HG03457 (cell line): ENCODE measurements at regions not wholly inside any gene's neighbourhood (a gene's known extent, or its start where the extent isn't known, plus 50 kb on each side); places are given as distances from the start of the nearest gene placed in this dataset.
"Not testable (repeated sequence)": the region's sequence is repeated elsewhere in the genome, so short reads cannot be mapped to it uniquely, and the experiment has no call there.

Experiments
- ATAC-seq: cut with Tn5 transposase; IDR thresholded peaks from one replicate; pipeline ENCODE4 v1.9.1; 2021; ENCODE audit warnings: moderate number of reproducible peaks; ENCODE audit not compliant: unreplicated experiment

DNA sequence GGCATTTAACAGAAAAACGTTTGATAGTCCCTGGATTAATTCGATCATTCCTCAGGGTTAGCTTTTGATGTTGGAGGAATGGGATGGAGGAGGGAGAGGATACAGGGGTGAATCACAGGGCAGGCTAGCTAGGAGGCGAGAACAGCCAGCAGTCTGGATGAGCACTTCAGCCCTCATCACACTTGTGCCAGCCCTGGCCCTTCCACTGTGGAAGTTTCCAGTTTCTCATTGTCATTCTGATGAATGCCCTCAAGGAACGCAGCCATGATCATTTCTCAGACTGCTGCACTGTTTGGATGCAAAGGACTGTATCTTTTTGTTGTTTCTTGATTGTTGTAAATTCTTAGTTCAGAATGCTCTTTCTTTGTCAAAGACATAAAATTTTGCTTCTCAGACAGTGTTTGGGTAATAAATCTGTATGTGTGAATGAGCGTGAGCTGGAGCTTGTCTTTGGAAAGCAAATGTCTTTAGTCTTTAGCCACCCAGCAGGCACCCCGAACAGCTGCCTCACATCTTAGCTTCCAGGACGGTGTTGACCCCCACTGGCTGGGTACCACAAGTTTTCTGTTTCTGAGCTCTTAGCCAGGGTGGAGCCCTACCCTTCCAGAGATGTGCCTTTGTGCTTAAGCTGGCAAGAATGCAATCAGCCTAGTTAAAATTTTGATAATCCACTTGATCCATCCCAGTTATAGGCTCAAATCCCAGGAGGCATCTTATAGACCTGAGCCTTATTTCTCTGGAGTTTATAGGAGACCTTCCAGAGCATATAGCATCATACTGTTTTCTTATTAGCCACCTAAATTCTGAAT lies 121.1 kb downstream of the PDCD6IP start:
- ATAC-seq: no peak

DNA sequence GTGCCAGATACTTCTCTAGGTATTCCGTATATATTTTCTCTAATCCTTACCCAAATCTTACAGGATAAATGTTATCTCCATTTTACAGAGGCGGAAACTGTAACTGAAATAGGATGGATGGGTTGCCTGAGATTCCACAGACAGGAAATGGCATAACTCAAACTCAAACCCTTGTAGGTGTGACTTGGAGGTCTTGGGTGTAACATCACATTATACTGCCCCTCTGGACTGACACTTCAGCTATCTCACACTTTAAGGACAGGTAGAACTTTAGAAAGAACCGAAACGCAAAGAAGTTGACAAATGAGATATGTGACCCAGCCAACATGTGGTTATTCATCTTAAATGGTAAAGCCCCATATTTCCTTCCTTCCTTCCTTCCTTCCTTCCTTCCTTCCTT lies 122.1 kb downstream of the PDCD6IP start:
- no peak for ATAC-seq

GRCh38 chr3:33921608-33922007 lies 123.2 kb downstream of the PDCD6IP start:
- ATAC-seq: no peak

GRCh38 chr3:33926998-33927605 lies 128.7 kb downstream of the PDCD6IP start:
- ATAC-seq: no peak

DNA sequence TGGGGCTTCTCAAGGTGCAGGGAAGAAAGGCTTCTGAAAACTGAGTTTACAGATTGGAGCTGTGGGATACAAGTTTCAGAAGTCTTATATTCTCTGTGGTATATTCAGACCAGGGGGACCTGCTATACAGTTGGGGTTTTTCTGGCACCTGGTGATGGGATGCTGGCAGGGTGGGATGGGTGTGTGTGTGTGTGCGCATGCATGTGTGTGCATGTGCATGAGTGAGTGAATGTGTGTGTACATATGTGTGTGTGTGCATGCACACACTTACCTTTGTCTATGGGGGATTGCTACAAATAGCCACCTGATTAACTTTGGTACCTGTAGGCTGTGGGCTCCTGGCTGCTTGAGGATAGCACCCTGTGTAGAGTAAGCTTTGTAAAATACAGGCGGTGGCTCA lies 131.4 kb downstream of the PDCD6IP start:
- ATAC-seq: no peak

- no peak for ATAC-seq
These were observed 133.1 kb downstream of the PDCD6IP start for GRCh38 chr3:33931512-33931911.

- no peak for ATAC-seq
These were observed 133.8 kb downstream of the PDCD6IP start for GRCh38 chr3:33932010-33932764.

- no peak for ATAC-seq
These were observed 137.9 kb downstream of the PDCD6IP start for GRCh38 chr3:33936171-33936920.

DNA sequence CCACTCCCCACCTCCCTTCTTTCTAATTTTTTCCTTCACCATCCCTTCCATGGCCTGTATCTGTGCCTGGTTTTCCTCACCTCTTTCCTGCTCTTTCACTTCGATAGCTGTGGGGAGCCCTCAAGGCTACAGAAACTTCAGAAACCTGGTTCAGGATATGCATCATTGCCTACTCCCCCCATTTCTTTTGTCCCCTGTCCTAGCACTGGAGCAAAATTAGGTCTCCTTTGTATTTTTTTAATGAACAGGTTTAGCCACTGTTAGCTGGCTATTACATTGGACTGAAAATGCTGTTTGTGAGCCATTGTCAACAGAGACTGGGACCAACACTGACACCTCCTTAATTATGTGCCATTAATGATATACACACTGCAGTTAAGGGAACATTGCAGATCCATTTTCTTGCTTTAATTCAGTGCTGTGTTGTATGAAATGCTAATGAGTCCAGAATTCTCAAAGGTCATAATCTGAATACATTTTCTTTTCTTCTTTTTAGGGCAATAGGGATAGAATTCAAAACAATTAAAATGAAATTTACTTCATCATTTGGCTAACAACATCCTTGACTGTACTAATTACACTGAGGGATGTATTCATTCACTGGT lies 138.6 kb downstream of the PDCD6IP start:
- ATAC-seq: no peak

DNA sequence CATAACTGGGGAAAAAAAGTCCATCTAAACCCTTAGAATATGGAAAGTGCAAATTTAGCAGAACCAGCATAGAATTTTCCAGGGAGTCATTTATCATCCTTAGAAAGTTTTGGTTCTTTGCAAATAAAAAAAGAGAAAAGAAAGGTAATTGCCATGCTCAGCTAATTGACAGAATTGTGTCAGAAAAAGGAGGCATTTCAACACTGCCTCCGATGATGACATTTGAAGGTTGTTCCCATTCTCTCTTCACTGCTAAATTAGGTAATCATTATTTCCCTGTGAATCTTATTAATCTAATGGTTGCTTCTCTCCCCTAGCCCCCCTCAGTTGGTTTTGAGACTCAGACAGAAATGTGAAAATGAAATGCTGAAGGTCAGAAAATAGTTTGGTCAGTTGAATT lies 139.2 kb downstream of the PDCD6IP start:
- ATAC-seq: no peak

- no peak for ATAC-seq
These were observed 141.7 kb downstream of the PDCD6IP start for GRCh38 chr3:33940149-33940548.

GRCh38 chr3:33940736-33941135 lies 142.3 kb downstream of the PDCD6IP start:
- no peak for ATAC-seq

DNA sequence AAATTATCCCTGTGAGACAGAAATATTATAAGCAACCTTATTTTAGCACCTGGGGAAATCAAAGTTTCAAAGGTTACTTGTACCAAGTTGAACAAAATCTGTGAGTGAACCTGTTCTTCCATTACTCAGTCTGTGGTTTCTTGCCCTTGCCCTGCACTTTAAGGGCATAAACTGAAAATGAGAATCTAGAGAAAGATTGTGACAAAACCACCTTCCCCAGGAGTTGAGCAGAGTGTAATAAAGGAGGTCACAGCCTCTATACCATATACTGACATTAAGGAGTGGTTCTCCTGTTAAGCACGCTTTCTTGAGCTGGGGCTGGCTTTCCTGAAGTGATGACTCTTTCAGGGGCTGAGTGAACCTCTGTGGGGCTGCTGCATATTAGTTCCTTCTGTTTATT lies 143.4 kb downstream of the PDCD6IP start:
- ATAC-seq: no peak

GRCh38 chr3:33942483-33943150 lies 144.2 kb downstream of the PDCD6IP start:
- ATAC-seq: no peak

GRCh38 chr3:33943277-33943676 lies 144.8 kb downstream of the PDCD6IP start:
- no peak for ATAC-seq

DNA sequence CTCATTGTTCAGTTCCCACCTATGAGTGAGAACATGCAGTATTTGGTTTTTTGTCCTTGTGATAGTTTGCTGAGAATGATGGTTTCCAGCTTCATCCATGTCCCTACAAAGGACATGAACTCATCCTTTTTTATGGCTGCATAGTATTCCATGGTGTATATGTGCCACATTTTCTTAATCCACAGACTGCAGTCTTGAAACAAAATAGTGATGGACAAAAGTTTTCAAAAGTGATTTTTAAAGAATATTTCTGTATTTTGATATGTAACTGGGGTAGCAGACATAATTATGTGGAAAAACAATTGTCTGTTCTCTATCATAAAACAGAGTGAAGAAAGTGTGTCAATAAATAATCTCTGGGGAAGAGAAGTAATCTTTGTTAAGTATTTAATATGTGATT lies 148.2 kb downstream of the PDCD6IP start:
- ATAC-seq: not testable (repeated sequence)

DNA sequence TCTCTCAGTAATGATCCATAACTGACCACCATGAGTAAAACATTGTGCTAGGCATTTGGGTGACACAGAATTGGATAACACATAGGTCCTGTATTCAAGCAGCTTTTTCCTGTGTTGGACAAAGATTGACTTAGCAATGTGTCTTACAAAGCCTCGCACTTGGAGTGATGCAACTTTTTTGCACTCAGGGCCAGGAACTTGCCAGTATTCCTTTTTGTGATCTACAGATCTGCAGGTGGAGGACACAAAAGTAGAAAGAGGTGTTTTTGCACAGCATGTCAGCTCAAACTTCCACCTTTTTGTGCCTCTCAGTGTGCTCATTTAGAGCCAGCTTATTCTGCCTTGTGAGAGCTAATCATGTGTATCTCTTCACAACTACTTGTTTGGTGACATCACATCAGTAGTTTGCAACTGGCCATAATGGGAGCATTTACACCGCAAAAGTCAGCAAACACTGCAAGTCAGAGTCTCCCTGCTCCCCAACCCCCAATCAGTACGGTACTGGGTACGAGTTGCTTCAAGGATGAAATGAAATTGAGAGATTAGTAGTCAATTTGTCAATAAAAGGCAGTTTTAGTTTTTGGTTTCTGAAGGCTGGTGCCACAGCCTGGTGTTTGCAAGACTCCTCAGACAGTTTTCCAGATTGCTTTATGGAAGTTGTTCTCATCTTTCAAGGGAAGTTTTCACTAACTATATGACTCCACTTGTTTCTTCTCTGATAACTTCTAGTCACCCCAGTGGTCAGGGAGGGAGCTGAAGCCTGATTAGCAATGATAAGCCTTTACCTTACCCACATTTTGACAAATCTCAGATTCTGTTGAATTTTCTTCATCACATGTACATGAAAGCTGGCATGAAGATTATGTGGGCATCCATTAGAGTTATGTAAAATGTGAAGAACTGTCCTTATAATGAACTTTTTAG lies 149.1 kb downstream of the PDCD6IP start:
- ATAC-seq: no peak

- ATAC-seq: no peak
These were observed 150.6 kb downstream of the PDCD6IP start for GRCh38 chr3:33949074-33949473.

GRCh38 chr3:33954956-33955355 lies 156.5 kb downstream of the PDCD6IP start:
- no peak for ATAC-seq
